K562 (cell line): ENCODE measurements at regions not wholly inside any gene's neighbourhood (a gene's known extent, or its start where the extent isn't known, plus 50 kb on each side); places are given as distances from the start of the nearest gene placed in this dataset.

Experiments
- ATAC-seq: fragments of 200-7000 bp; cut with Tn5 transposase; 3 replicates; pipeline ENCODE4 v1.9.1; 2020; ENCODE audit warnings: moderate library complexity
- BruUV-seq: library from RNA; stranded (reverse); fragments of 400-500 nt; replicated peaks from 2 replicates; lab custom pipeline; 2021; lab: Mats Ljungman, UMichigan
- CTCF ChIA-PET: fragments of 300-600 bp; formaldehyde crosslinking; extraction: SDS; loops from one replicate; lab custom pipeline; 2021; ENCODE audit warnings: low intra/inter-chr PET ratio; lab: Yijun Ruan, JAX
- POLR2A ChIA-PET: fragments of 300-600, 350-650 bp; sonication (Branson Sonifier 250); formaldehyde crosslinking; extraction: SDS; loops from one replicate; lab custom pipeline; 2021; ENCODE audit warnings: antibody characterized with exemption, inconsistent platforms; lab: Yijun Ruan, JAX
- DNase-seq, 4 experiments: peaks; one replicate each; pipeline versions ENCODE4 v3.0.0 to v3.0.0-alpha.2; 2011 to 2018; ENCODE audit warnings: low spot score in 3 of 4, mixed read lengths in 3 of 4; ENCODE audit errors: extremely low read depth in 1 of 4
- FAIRE-seq: peaks from 2 replicates; lab custom pipeline; 2011; peaks lifted over from hg19 to GRCh38; lab: Jason Lieb, UNC
- H2AFZ ChIP-seq: 2 replicates; pipeline ENCODE4 v1.6.0; 2011; ENCODE audit warnings: low read depth, low read length, control low read depth, inconsistent platforms
- H3K27ac ChIP-seq: fragments of 200-600 bp; 3 replicates; pipeline ENCODE4 v1.8.0; 2011; ENCODE audit warnings: low read depth, mild to moderate bottlenecking, control low read depth, inconsistent platforms, low read length, moderate library complexity, mixed read lengths; ENCODE audit errors: extremely low read depth
- H3K27me3 ChIP-seq, 2 experiments: fragments of 300-600 bp in 1 of 2; 2 replicates in 1 of 2; 3 replicates in 1 of 2; pipeline versions ENCODE4 v1.6.0 to v1.8.0; 2011; ENCODE audit warnings: inconsistent platforms in 2 of 2, low read length in 2 of 2, mild to moderate bottlenecking in 1 of 2, mixed read lengths in 1 of 2, moderate library complexity in 1 of 2; ENCODE audit not compliant: control insufficient read depth in 2 of 2, insufficient read depth in 2 of 2
- H3K36me3 ChIP-seq: fragments of 300-600 bp; 3 replicates; pipeline ENCODE4 v1.8.0; 2011; ENCODE audit warnings: mild to moderate bottlenecking, low read length, inconsistent platforms; ENCODE audit not compliant: control insufficient read depth, insufficient read depth
- H3K4me1 ChIP-seq, 2 experiments: fragments of 200-600 bp in 1 of 2; replicated peaks in 1 of 2; 2 replicates in 1 of 2; 3 replicates in 1 of 2; pipeline versions ENCODE4 v1.5.1 to v1.8.0; 2011; ENCODE audit warnings: inconsistent platforms in 2 of 2, low read length in 2 of 2, mild to moderate bottlenecking in 1 of 2, mixed read lengths in 1 of 2, moderate library complexity in 1 of 2; ENCODE audit not compliant: control insufficient read depth in 2 of 2, insufficient read depth in 2 of 2
- H3K4me2 ChIP-seq: 2 replicates; pipeline ENCODE4 v1.6.1; 2011; ENCODE audit warnings: low read length, control low read depth, inconsistent platforms, mixed read lengths; ENCODE audit not compliant: insufficient read depth
- H3K4me3 ChIP-seq: fragments of 200-600 bp; sonication (generic), shearing (Covaris generic); 2 replicates; pipeline ENCODE4 v1.5.1; 2016; ENCODE audit warnings: control low read depth, inconsistent platforms
- H3K79me2 ChIP-seq: fragments of 200-600 bp; 3 replicates; pipeline ENCODE4 v1.8.0; 2011; ENCODE audit warnings: low read length, inconsistent platforms; ENCODE audit not compliant: control insufficient read depth, insufficient read depth
- H3K9ac ChIP-seq, 2 experiments: 2 replicates each; pipeline versions ENCODE4 v1.6.0 to v1.6.1; 2011; ENCODE audit warnings: low read depth in 2 of 2, low read length in 2 of 2, control low read depth in 1 of 2, inconsistent platforms in 1 of 2, mild to moderate bottlenecking in 1 of 2, mixed read lengths in 1 of 2; ENCODE audit not compliant: insufficient read depth in 1 of 2
- H3K9me1 ChIP-seq: one replicate; pipeline ENCODE4 v1.6.0; 2011; ENCODE audit warnings: inconsistent platforms, mild to moderate bottlenecking, low read length, moderate library complexity; ENCODE audit not compliant: control insufficient read depth, insufficient read depth
- H3K9me3 ChIP-seq: replicated peaks from 2 replicates; pipeline ENCODE4 v1.5.1; 2011; ENCODE audit warnings: low read depth, low read length, inconsistent platforms; ENCODE audit not compliant: control insufficient read depth, insufficient read depth
- H4K20me1 ChIP-seq: replicated peaks from 2 replicates; pipeline ENCODE4 v1.6.1; 2011; ENCODE audit warnings: low read length, inconsistent platforms, mixed read lengths; ENCODE audit not compliant: control insufficient read depth, insufficient read depth
- ATF1 ChIP-seq, 2 experiments: fragments of 450-650 bp in 1 of 2; IDR thresholded peaks; 2 replicates each; pipeline ENCODE4 v1.6.1; 2016; ENCODE audit warnings: missing compliant biosample characterization in 1 of 2, missing genetic modification characterization in 1 of 2
- ATF4 ChIP-seq: fragments of 450-650 bp; formaldehyde crosslinking; IDR thresholded peaks from 2 replicates; pipeline ENCODE4 v1.4.0; 2022; ENCODE audit warnings: mild to moderate bottlenecking, moderate library complexity
- DPF2 ChIP-seq: fragments of 450-650 bp; IDR thresholded peaks from 2 replicates; pipeline ENCODE4 v1.6.1; 2016
- E2F6 ChIP-seq, 2 experiments: IDR thresholded peaks; 2 replicates each; pipeline ENCODE4 v1.6.1; 2011; ENCODE audit warnings: borderline replicate concordance in 1 of 2, control low read depth in 1 of 2, low read depth in 1 of 2, low read length in 1 of 2, mild to moderate bottlenecking in 1 of 2, mixed read lengths in 1 of 2, moderate library complexity in 1 of 2; ENCODE audit not compliant: insufficient read depth in 1 of 2, insufficient read length in 1 of 2, poor library complexity in 1 of 2, severe bottlenecking in 1 of 2; ENCODE audit errors: extremely low read depth in 1 of 2
- EGR1 ChIP-seq: fragments of 450-650 bp; conservative IDR thresholded peaks from 2 replicates; pipeline ENCODE4 v1.6.1; 2017; ENCODE audit warnings: mild to moderate bottlenecking
- ESRRB ChIP-seq: fragments of 250-450 bp; sonication (Bioruptor Pico); IDR thresholded peaks from 2 replicates; pipeline ENCODE4 v1.5.0; 2020; ENCODE audit warnings: mild to moderate bottlenecking, moderate library complexity, borderline replicate concordance
- NELFE ChIP-seq: IDR thresholded peaks from 2 replicates; pipeline ENCODE4 v1.6.1; 2011; ENCODE audit warnings: mild to moderate bottlenecking; ENCODE audit not compliant: insufficient read depth, insufficient read length
- NR2C1 ChIP-seq, 2 experiments: fragments of 450-650 bp; IDR thresholded peaks; 2 replicates each; pipeline ENCODE4 v1.6.1; 2017; ENCODE audit warnings: mild to moderate bottlenecking in 2 of 2, antibody characterized with exemption in 1 of 2, inconsistent platforms in 1 of 2, missing compliant biosample characterization in 1 of 2, missing genetic modification characterization in 1 of 2
- NR2C2 ChIP-seq, 2 experiments: fragments of 200-800 bp in 1 of 2; sonication (Bioruptor generic) in 1 of 2; sonication (generic) in 1 of 2; formaldehyde crosslinking in 1 of 2; IDR thresholded peaks; 2 replicates each; pipeline versions ENCODE4 v1.6.1 to v1.8.0; 2016 to 2022; ENCODE audit warnings: mild to moderate bottlenecking in 1 of 2, missing compliant biosample characterization in 1 of 2, missing genetic modification characterization in 1 of 2, missing genetic modification reagents in 1 of 2
- PHB ChIP-seq: fragments of 250-450 bp; sonication (Bioruptor Pico); IDR thresholded peaks from 2 replicates; pipeline ENCODE4 v1.5.0; 2021
- POLR2A ChIP-seq: fragments of 450-650 bp; conservative IDR thresholded peaks from 2 replicates; pipeline ENCODE4 v1.6.1; 2016
- RAD21 ChIP-seq, 2 experiments: fragments of 250-450 bp in 1 of 2; fragments of 450-650 bp in 1 of 2; sonication (Bioruptor Pico) in 1 of 2; formaldehyde crosslinking in 1 of 2; IDR thresholded peaks in 1 of 2; conservative IDR thresholded peaks in 1 of 2; 2 replicates each; pipeline versions ENCODE4 v1.4.0 to v1.8.0; 2020 to 2022; ENCODE audit warnings: mild to moderate bottlenecking in 2 of 2, moderate library complexity in 1 of 2
- SAFB2 ChIP-seq: fragments of 200-400 bp; formaldehyde crosslinking; IDR thresholded peaks from 2 replicates; pipeline ENCODE4 v1.6.1; 2018; ENCODE audit warnings: borderline replicate concordance, low read length, low read depth, moderate library complexity; ENCODE audit not compliant: severe bottlenecking
- SP2 ChIP-seq: IDR thresholded peaks from 2 replicates; pipeline ENCODE4 v1.6.1; 2011; ENCODE audit warnings: mild to moderate bottlenecking, low read depth, low read length, moderate library complexity; ENCODE audit not compliant: poor library complexity, severe bottlenecking; ENCODE audit errors: extremely low read depth
- ZFX ChIP-seq: sonication (generic); formaldehyde crosslinking; IDR thresholded peaks from 2 replicates; pipeline ENCODE4 v1.8.0; 2022; ENCODE audit warnings: mild to moderate bottlenecking, missing genetic modification reagents, moderate library complexity
- ZNF239 ChIP-seq: fragments of 250-450 bp; sonication (Bioruptor Pico); IDR thresholded peaks from 2 replicates; pipeline ENCODE4 v1.4.0; 2020; ENCODE audit warnings: mild to moderate bottlenecking
- ZNF780A ChIP-seq: fragments of 250-450 bp; sonication (Bioruptor Pico); IDR thresholded peaks from 2 replicates; pipeline ENCODE4 v1.5.0; 2021; ENCODE audit warnings: mild to moderate bottlenecking
- WGBS: fragments of 100-300 bp; shearing (Covaris generic); methylation state at CpG from one replicate; pipeline ENCODE4 v1.1.6; 2016; ENCODE audit warnings: low coverage, mixed read lengths; ENCODE audit not compliant: insufficient coverage; ENCODE audit errors: missing lambda C conversion rate; 5-methylcytosine and 5-hydroxymethylcytosine counted together
- in situ Hi-C: fragments of 300-500 bp; cut with MboI; formaldehyde crosslinking; loops from 4 replicates; pipeline ENCODE4 v1.15.0; 2018; ENCODE audit warnings: inconsistent platforms, mixed read lengths
- intact Hi-C: fragments of 100-400 bp; cut with micrococcal nuclease; formaldehyde crosslinking; loops from 2 replicates; pipeline ENCODE4 v1.14.2; 2022
- TF ChIP-seq, protein P1 (sequence below): sonication (generic); formaldehyde crosslinking; IDR thresholded peaks from 2 replicates; pipeline ENCODE4 v1.5.0; 2020; ENCODE audit warnings: missing genetic modification reagents

- peaks cover 13 to 27% of the 10 kb centered on the region in 2 experiments; a peak in 3 of 5 replicates for H3K27me3 ChIP-seq
- H3K4me3 ChIP-seq = no peak overlapping the region
- no peak for TF ChIP-seq SP2
- no peak for TF ChIP-seq ATF1 (CRISPR knock-in tag; IDR thresholded peaks at IDR 0.05)
- TF ChIP-seq ATF1 (tag; IDR thresholded peaks at IDR 0.05) = peak; percentile 73
- peak; percentile 58 for TF ChIP-seq EGR1
- TF ChIP-seq POLR2A = no peak
- no peak for TF ChIP-seq PHB
- peak; percentile 40 to 47 for TF ChIP-seq RAD21 (CRISPR knock-in tag; conservative IDR thresholded peaks at IDR 0.05 in 1 of 2, IDR thresholded peaks at IDR 0.05 in 1 of 2)
- TF ChIP-seq ESRRB (CRISPR knock-in tag) = no peak
- TF ChIP-seq NR2C2 (CRISPR knock-in tag; IDR thresholded peaks at IDR 0.05) = no peak
- TF ChIP-seq NR2C2 (tag; IDR thresholded peaks at IDR 0.05) = peak; percentile 68
- no peak for TF ChIP-seq ZNF780A
- TF ChIP-seq E2F6 (IDR thresholded peaks at IDR 0.05; ENCODE audit: borderline replicate concordance in 1 of 2, extremely low read depth in 1 of 2, insufficient read depth in 1 of 2, insufficient read length in 1 of 2, low read depth in 1 of 2, low read length in 1 of 2, poor library complexity in 1 of 2, severe bottlenecking in 1 of 2) = no peak
- no peak for TF ChIP-seq DPF2
- TF ChIP-seq ATF4 (CRISPR knock-in tag) = no peak
- no peak for TF ChIP-seq NELFE
- TF ChIP-seq, protein P1, sequence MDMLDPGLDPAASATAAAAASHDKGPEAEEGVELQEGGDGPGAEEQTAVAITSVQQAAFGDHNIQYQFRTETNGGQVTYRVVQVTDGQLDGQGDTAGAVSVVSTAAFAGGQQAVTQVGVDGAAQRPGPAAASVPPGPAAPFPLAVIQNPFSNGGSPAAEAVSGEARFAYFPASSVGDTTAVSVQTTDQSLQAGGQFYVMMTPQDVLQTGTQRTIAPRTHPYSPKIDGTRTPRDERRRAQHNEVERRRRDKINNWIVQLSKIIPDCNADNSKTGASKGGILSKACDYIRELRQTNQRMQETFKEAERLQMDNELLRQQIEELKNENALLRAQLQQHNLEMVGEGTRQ (CRISPR knock-in tag) = peak; percentile 29; the same call in 1 of the 2 replicates
- no peak for TF ChIP-seq ZFX (CRISPR knock-in tag)
- TF ChIP-seq SAFB2 = no peak
- TF ChIP-seq ZNF239 = peak; percentile 88
- no peak for TF ChIP-seq NR2C1 (IDR thresholded peaks at IDR 0.05)
- TF ChIP-seq NR2C1 (tag; IDR thresholded peaks at IDR 0.05) = peak; percentile 62; the same call in 1 of the 2 replicates
These were observed 122.9 kb upstream of the HSD17B12 start for GRCh38 chr11:43557553-43558110.

More at GRCh38 chr11:43557553-43558110, 122.9 kb upstream of the HSD17B12 start:
- ChIA-PET CTCF (interaction anchor here (0.6 kb wide), 1 partner anchor 246 kb away, joined by 3 read pairs; no protein-coding TSS in a partner anchor), POLR2A (interaction anchor here (0.7 kb wide), 1 partner anchor 128 kb away, joined by 3 read pairs; no protein-coding TSS in a partner anchor)
- in situ Hi-C loops = no loop called here
- Histone ChIP-seq H3K9ac (peak overlapping the region in 1 of 2 experiments; percentile 29; a peak in 1 of 4 replicates), H3K79me2 (no peaks in the 10 kb centered on the region), H3K9me3 (no peaks in the 10 kb centered on the region), H3K27ac (no peak overlapping the region), H4K20me1 (no peaks in the 10 kb centered on the region), H3K4me1 (peaks cover 3 to 14% of the 10 kb centered on the region in 2 experiments; a peak in 3 of 5 replicates), H2AFZ (0 out of 2 replicates have a peak overlapping the region, but pooled peaks have one; percentile 5), H3K9me1 (no peaks in the 10 kb centered on the region), H3K4me2 (peak overlapping the region; percentile 17; the same call in 1 of the 2 replicates), H3K36me3 (no peaks in the 10 kb centered on the region)
- BruUV-seq = no TSS peak
- intact Hi-C loops = loop anchor here (5.0 kb wide), 1 partner anchor 295 kb away; no protein-coding TSS in a partner anchor
- WGBS = under 1% methylated on average over 12 of the region's 13 CpGs
- ATAC-seq (peak; percentile 64), FAIRE-seq (no peak), DNase-seq (peak in 1 of 4 experiments; percentile 37)
